HL-60 (cell line): ENCODE measurements at regions not wholly inside any gene's neighbourhood (a gene's known extent, or its start where the extent isn't known, plus 50 kb on each side); places are given as distances from the start of the nearest gene placed in this dataset.

Experiments used
- DNase-seq, 2 experiments: peaks; one replicate each; pipeline ENCODE4 v3.0.0-alpha.2; 2010 to 2020; ENCODE audit warnings: low read depth in 1 of 2, low spot score in 1 of 2
- H3K27ac ChIP-seq: fragments of 250-450 bp; sonication (Bioruptor Pico); replicated peaks from 2 replicates; pipeline ENCODE4 v1.5.1; 2020; ENCODE audit warnings: mild to moderate bottlenecking, moderate library complexity
- H3K27me3 ChIP-seq: fragments of 250-450 bp; sonication (Bioruptor Pico); 2 replicates; pipeline ENCODE4 v1.5.1; 2021; ENCODE audit warnings: mild to moderate bottlenecking, moderate library complexity; ENCODE audit not compliant: insufficient read depth, poor library complexity, severe bottlenecking
- H3K4me3 ChIP-seq: replicated peaks from 2 replicates; pipeline ENCODE4 v1.5.1; 2011; ENCODE audit warnings: mild to moderate bottlenecking, control low read depth, low read length; ENCODE audit not compliant: insufficient read depth
- GABPA ChIP-seq: IDR thresholded peaks from 2 replicates; pipeline ENCODE4 v1.6.1; 2012; ENCODE audit warnings: low read depth
- POLR2AphosphoS5 ChIP-seq: IDR thresholded peaks from 2 replicates; pipeline ENCODE4 v1.6.1; 2012; ENCODE audit warnings: low read depth
- REST ChIP-seq: IDR thresholded peaks from 2 replicates; pipeline ENCODE4 v1.6.1; 2012; ENCODE audit warnings: low read depth; ENCODE audit not compliant: insufficient replicate concordance
- SPI1 ChIP-seq: IDR thresholded peaks from 2 replicates; pipeline ENCODE4 v1.6.1; 2012; ENCODE audit warnings: low read depth, mild to moderate bottlenecking, borderline replicate concordance
- TF ChIP-seq, protein P1 (sequence below): IDR thresholded peaks from one replicate; pipeline ENCODE4 v1.5.1; 2011; ENCODE audit warnings: low read length, control low read depth, inconsistent platforms; ENCODE audit not compliant: insufficient read depth

GRCh38 chr12:124240493-124240892 lies 54.4 kb upstream of the RFLNA start:
- no peak for TF ChIP-seq GABPA
- H3K27me3 ChIP-seq = no peaks in the 10 kb centered on the region
- no peak overlapping the region for H3K27ac ChIP-seq
- peak in 1 of 2 experiments; percentile 14 for DNase-seq
- no peak overlapping the region for H3K4me3 ChIP-seq

DNA sequence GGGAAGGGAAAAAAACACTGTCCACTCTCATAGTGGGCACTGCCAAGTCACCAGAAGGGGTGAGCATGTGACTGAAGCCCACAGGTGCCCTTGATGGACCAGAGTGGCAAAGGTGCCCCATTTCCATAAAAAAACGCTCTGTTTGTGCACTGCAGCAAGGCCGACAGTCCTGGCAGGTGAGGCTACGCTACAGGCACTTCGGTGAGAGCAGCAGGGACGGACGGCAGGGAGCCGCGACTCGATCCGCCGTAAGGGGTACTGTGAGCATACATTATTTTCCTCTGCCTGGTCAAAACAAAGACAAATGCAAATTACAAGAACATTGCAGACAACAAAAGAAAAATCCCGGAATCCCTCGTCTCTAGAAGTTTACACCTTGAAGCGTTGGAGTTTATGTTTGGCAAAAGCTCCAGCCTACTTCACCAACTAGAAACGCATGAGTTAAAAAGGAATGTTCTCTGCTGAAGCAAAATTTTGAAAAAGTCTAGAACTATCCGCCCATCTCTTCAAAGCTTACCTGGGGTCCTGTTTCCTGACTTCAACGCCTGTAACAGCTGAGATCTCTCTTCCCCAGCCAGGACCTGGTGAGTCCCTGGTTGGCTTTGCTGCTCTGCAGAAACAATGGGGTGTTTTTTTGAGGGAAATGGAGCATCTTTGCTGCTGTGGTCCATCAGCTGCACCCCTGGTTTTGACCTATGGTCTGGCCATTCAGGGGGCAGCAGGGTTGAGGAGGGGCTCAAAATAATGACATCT lies 52.9 kb upstream of the RFLNA start:
- no peaks in the 10 kb centered on the region for H3K27me3 ChIP-seq
- TF ChIP-seq, protein P1, sequence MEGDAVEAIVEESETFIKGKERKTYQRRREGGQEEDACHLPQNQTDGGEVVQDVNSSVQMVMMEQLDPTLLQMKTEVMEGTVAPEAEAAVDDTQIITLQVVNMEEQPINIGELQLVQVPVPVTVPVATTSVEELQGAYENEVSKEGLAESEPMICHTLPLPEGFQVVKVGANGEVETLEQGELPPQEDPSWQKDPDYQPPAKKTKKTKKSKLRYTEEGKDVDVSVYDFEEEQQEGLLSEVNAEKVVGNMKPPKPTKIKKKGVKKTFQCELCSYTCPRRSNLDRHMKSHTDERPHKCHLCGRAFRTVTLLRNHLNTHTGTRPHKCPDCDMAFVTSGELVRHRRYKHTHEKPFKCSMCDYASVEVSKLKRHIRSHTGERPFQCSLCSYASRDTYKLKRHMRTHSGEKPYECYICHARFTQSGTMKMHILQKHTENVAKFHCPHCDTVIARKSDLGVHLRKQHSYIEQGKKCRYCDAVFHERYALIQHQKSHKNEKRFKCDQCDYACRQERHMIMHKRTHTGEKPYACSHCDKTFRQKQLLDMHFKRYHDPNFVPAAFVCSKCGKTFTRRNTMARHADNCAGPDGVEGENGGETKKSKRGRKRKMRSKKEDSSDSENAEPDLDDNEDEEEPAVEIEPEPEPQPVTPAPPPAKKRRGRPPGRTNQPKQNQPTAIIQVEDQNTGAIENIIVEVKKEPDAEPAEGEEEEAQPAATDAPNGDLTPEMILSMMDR = no peak
- TF ChIP-seq REST (no peak), POLR2AphosphoS5 (no peak), GABPA (no peak), SPI1 (no peak)
- H3K27ac ChIP-seq = no peak overlapping the region
- no peak for DNase-seq
- H3K4me3 ChIP-seq = no peak overlapping the region

DNA sequence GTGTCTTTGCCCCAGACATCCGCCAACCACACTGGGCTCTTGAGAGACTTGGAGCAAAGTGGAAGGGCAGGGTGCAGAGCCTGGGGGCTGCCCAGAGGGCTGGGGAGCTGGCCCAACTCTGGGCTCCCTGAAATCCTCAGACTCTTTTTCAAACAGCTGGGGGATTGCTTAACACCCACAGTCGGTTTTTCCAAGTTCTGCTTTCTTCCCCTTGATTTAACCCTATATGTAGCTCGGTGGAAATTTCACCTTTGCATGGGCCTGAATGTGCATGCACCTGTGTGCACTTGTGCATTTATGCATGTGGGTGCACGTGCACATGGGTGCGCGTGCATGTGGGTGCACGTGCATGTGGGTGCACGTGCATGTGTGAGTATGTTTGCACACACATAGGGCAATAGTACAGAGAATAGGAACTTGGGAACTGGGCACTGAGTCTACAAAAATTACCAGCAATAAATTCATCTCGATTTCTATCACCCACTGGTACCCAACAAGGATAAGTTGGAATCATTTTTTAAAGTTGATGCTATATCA lies 52.3 kb upstream of the RFLNA start:
- H3K27ac ChIP-seq = no peak overlapping the region
- TF ChIP-seq, protein P1 = no peak
- TF ChIP-seq SPI1 (peak; percentile 63; the same call in 1 of the 2 replicates), POLR2AphosphoS5 (peak; percentile 46; the same call in 1 of the 2 replicates)
- peak in 1 of 2 experiments; percentile 78 for DNase-seq
- H3K4me3 ChIP-seq = no peak overlapping the region
- H3K27me3 ChIP-seq = no peaks in the 10 kb centered on the region

DNA sequence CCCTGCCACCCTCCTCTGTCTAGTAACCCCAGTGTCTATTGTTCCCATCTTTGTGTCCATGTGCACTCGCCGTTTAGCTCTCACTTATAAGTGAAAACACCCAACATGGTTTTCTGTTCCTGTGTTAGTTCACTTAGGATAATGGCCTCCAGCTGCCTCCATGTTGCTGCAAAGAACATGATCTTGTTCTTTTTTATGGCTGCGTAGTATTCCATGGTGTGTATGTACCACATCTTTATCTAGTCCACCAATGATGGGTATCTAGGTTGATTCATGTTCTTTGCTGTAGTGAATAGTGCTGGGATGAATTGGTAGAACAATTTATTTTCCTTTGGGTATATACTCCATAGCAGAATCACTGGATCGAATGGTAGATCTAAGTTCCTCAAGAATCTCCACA lies 51.0 kb upstream of the RFLNA start:
- no peaks in the 10 kb centered on the region for H3K27me3 ChIP-seq
- H3K4me3 ChIP-seq = no peak overlapping the region
- no peak overlapping the region for H3K27ac ChIP-seq
- no peak for TF ChIP-seq GABPA
- no peak for TF ChIP-seq REST
- TF ChIP-seq, protein P1 = no peak
- no peak for TF ChIP-seq POLR2AphosphoS5
- no peak for TF ChIP-seq SPI1
- no peak for DNase-seq
